Sciatic nerve (tissue), 2 donors: ENCODE measurements at regions not wholly inside any gene's neighbourhood (a gene's known extent, or its start where the extent isn't known, plus 50 kb on each side); places are given as distances from the start of the nearest gene placed in this dataset.

ENCODE experiments used
- ATAC-seq: fragments of 200-7000 bp; cut with Tn5 transposase; one replicate; pipeline ENCODE4 v1.9.1; 2020; ENCODE audit warnings: mild to moderate bottlenecking, moderate library complexity
- DNase-seq: peaks from one replicate; pipeline ENCODE4 v3.0.0-alpha.2; 2020; ENCODE audit warnings: low spot score
- intact Hi-C: fragments of 100-400 bp; cut with DNase I; formaldehyde crosslinking; loops from one replicate; pipeline ENCODE4 v1.14.2; 2022
- donor health status: DM: no; HTN: no; CAD: no.
- donor health status: DM: no; HTN: no; CAD: no.

DNA sequence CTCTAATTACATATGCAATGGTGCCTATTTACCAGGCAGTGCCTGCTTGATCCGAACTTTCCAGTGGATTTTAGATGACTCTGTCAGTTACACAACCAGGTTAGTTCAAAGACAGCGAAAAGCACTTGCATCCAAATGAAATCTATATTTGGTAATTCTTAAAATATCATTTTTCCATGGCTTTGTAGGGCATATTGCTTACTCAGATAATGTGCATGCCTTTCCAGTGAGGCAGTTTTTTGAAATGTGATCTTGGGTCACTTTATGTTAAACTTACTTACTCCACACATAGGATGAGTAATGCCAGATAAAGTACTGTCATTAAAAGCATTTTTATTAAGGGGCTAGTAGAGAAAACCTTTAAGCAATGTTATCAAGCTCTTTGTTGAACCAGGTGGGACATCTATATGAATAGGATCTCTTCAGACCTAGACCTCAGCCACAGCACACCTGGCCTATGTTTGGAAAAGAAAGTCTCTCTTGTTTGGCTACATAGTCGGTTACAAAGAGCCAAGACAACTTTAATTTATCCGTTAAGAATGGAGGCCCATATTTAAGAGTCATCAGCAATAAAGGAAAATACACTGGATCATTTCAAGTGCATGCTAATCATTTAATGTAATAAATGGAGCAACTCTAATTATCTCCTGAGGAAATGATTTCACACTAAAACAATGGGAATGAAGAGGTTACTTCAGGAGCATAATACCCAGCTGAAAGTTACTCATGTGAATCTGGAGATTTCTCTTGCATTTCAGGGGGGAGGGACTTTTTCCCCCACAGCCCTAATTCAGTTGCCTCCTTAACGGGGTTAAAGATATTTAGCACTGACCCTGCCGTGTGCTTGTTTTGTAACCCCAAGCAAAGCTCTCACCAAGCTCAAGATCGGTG, 56.3 kb upstream of the TMCO5A start:
- ATAC-seq: no peak
- no peak for DNase-seq
- intact Hi-C loops: no loop called here

DNA sequence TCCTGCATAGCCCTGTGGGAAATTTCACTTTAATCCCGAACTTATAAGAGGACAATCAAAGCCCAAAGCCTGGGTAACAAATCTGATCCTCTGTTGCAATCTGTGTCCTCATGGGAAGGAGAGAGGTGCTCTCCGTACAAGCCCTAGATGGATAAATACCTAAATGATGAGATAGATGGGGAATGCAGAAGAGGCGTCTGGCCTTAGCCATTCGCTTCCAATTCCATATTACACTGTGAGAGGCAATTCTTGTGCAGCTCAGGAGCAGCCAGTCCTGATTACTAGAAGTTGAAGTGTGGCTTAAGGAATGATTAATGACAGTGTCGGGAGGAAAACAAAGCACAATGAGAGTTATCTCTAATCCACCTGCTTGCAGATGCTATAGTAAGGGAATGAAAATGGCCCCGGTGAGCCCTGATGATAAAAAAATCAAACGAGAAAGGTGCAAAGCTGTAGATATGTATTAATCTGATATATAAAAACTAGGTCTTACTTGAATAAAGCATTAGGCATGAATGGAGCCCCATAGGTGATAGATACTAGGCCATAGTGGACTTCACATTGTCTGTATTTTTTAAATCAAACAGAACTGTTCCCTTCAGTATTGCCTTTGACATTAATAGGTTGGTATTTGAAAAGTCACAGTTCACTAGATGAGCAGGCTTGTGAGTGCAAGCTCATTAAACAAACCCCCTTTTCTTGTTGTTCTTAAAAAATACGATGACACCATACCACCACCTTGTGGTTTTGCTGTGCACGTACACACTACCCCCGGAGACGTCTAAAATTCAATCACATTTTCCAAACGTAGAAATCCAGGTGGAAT, 54.2 kb upstream of the TMCO5A start:
- ATAC-seq: peak; percentile 39
- intact Hi-C loops: no loop called here
- no peak for DNase-seq

DNA sequence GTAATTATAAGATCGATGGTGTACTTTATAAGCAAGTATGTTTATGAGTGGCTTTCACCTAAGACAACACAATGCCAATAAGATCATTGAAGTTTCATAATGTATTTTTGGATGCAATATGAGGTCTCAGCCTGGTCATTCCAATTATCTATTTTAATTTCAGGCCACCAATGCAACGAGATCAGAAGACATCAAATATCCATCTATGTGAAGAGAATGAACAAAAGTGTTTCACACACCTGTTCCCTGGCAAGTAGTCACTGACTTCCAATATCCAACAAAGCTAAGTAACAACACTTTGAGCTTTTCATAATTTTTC, 53.6 kb upstream of the TMCO5A start:
- intact Hi-C loops: no loop called here
- no peak for ATAC-seq
- DNase-seq: no peak

DNA sequence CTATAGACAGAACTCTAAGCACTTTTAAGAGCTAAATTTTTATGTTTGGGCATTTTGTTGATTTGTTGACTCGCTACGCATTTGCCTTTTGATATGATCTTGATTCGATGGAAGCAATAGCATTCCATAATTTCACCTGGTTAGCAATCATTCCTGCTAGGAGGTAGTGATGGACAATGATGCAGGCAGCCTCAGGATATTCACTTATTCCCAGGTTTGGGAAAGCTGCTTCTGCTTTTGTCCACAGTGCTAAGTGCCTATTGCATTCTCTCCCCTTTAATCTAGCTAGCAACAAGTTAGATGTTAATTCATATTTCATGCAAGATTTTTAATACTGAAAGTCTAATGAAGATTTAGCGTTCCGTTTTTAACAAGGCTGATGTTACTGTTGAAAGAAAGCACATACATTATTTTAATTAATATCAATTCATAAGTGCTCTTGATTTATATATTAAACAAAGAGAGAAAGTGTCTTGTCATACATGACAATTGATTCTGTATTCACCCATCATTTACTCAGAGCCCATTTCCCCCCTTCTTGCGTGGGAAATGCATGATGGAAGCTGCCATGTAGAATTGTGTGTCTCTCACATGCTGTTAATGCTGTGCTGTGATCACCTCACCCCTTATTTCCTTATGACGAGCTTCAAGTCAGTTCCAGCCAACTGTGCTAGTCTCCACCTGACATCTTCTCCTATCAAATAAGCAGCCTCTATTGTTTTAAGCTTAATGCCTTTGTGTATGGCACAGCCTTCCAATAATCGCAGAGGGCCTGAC, 53.0 kb upstream of the TMCO5A start:
- ATAC-seq: no peak
- DNase-seq: no peak
- intact Hi-C loops: no loop called here

DNA sequence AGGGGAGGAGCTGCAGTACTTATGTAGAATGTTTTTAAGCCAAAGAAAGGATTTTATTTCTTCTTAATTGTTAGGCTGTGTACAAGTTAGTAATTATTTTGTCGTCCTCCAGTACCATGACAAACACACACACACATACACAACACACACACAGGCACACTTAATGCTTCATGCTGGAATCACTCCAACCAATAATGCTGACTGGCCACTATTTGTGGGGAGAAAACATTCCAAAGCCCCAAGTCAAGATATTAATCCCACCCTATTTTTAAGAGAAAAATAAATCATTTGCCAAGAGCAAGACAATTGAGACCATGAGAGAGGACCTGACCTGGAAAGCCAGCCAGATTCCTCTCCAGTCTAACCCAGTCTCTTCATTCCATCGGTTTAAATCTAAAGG, 51.8 kb upstream of the TMCO5A start:
- DNase-seq (no peak), ATAC-seq (no peak)
- intact Hi-C loops: no loop called here
